NCI-H526 treated with DMSO at 0.1 percent for 48 hours (cell line): ENCODE measurements at regions not wholly inside any gene's neighbourhood (a gene's known extent, or its start where the extent isn't known, plus 50 kb on each side); places are given as distances from the start of the nearest gene placed in this dataset.

Experiments used
- DNase-seq: peaks from one replicate; lab custom pipeline; 2025; lab: John Stamatoyannopoulos, UW

GRCh38 chr1:8203056-8203455 is 114.9 kb upstream of the SLC45A1 start:
- DNase-seq, result no peak

- no peak for DNase-seq
Measured at GRCh38 chr1:8202182-8202905, 115.6 kb upstream of the SLC45A1 start.

GRCh38 chr1:8201331-8201861 is 116.5 kb upstream of the SLC45A1 start:
- no peak for DNase-seq

GRCh38 chr1:8200317-8201115 is 117.4 kb upstream of the SLC45A1 start:
- DNase-seq, result no peak

GRCh38 chr1:8198522-8198921 is 119.4 kb upstream of the SLC45A1 start:
- DNase-seq, result no peak

- no peak for DNase-seq
Measured at GRCh38 chr1:8197493-8198282, 120.2 kb upstream of the SLC45A1 start.

- DNase-seq, result peak; percentile 87
Measured at GRCh38 chr1:8194481-8195227, 123.3 kb upstream of the SLC45A1 start.

- DNase-seq, result peak; percentile 77
Measured at GRCh38 chr1:8193840-8194406, 124.0 kb upstream of the SLC45A1 start.

GRCh38 chr1:8191474-8191873 is 126.4 kb upstream of the SLC45A1 start:
- DNase-seq, result no peak

GRCh38 chr1:8189931-8190483 is 127.9 kb upstream of the SLC45A1 start:
- DNase-seq, result no peak

- DNase-seq, result no peak
Measured at GRCh38 chr1:8185400-8185799, 132.5 kb upstream of the SLC45A1 start.

- DNase-seq, result no peak
Measured at GRCh38 chr1:8184301-8184700, 133.6 kb upstream of the SLC45A1 start.

- DNase-seq, result no peak
Measured at GRCh38 chr1:8182034-8182761, 135.7 kb upstream of the SLC45A1 start.

GRCh38 chr1:8179132-8179793 is 138.7 kb upstream of the SLC45A1 start:
- no peak for DNase-seq

- no peak for DNase-seq
Measured at GRCh38 chr1:8176279-8176678, 141.6 kb upstream of the SLC45A1 start.

GRCh38 chr1:8174807-8175206 is 143.1 kb upstream of the SLC45A1 start:
- DNase-seq, result no peak

GRCh38 chr1:8171751-8172464 is 145.8 kb upstream of the ERRFI1 start:
- no peak for DNase-seq

- DNase-seq, result no peak
Measured at GRCh38 chr1:8170059-8170835, 144.1 kb upstream of the ERRFI1 start.
